ENCODE measurements at regions not wholly inside any gene's neighbourhood (a gene's known extent, or its start where the extent isn't known, plus 50 kb on each side); places are given as distances from the start of the nearest gene placed in this dataset.

- Histone ChIP-seq H3K27me3 (ENCODE audit: control insufficient read depth in 2 of 2, insufficient read depth in 2 of 2, low read length in 2 of 2) (no peaks in the 10 kb centered on the region), H3K9me3 (ENCODE audit: control insufficient read depth in 2 of 2, low read length in 2 of 2) (peaks cover 0 to 3% of the 10 kb centered on the region in 2 donors)
Measured at GRCh38 chr14:86311151-86311550, 781.2 kb downstream of the FLRT2 start.

GRCh38 chr14:86310611-86311010 lies 780.7 kb downstream of the FLRT2 start:
- peaks cover 0 to 3% of the 10 kb centered on the region in 2 donors for H3K9me3 ChIP-seq (ENCODE audit: control insufficient read depth in 2 of 2, low read length in 2 of 2)

More at GRCh38 chr14:86311151-86311550, 781.2 kb downstream of the FLRT2 start:
- Histone ChIP-seq H3K4me1 (ENCODE audit: control insufficient read depth in 2 of 2, insufficient read depth in 2 of 2, low read length in 2 of 2) (no peaks in the 10 kb centered on the region), H3K27ac (ENCODE audit: low read depth in 2 of 2, low read length in 2 of 2) (no peak overlapping the region), H3K4me3 (ENCODE audit: low read length in 2 of 2) (no peak overlapping the region), H3K9ac (ENCODE audit: low read depth in 1 of 2, low read length in 2 of 2) (no peak overlapping the region), H3K36me3 (ENCODE audit: control insufficient read depth in 2 of 2, insufficient read depth in 2 of 2, low read length in 2 of 2) (no peaks in the 10 kb centered on the region)

GRCh38 chr14:86310148-86310547 lies 780.2 kb downstream of the FLRT2 start:
- Histone ChIP-seq H3K4me1 (ENCODE audit: control insufficient read depth in 2 of 2, insufficient read depth in 2 of 2, low read length in 2 of 2) (no peaks in the 10 kb centered on the region), H3K4me3 (ENCODE audit: low read length in 2 of 2) (no peak overlapping the region), H3K9me3 (ENCODE audit: control insufficient read depth in 2 of 2, low read length in 2 of 2) (peaks cover 0 to 3% of the 10 kb centered on the region in 2 donors), H3K27ac (ENCODE audit: low read depth in 2 of 2, low read length in 2 of 2) (no peak overlapping the region), H3K27me3 (ENCODE audit: control insufficient read depth in 2 of 2, insufficient read depth in 2 of 2, low read length in 2 of 2) (no peaks in the 10 kb centered on the region), H3K36me3 (ENCODE audit: control insufficient read depth in 2 of 2, insufficient read depth in 2 of 2, low read length in 2 of 2) (no peaks in the 10 kb centered on the region), H3K9ac (ENCODE audit: low read depth in 1 of 2, low read length in 2 of 2) (no peak overlapping the region)

More at GRCh38 chr14:86310611-86311010, 780.7 kb downstream of the FLRT2 start:
- Histone ChIP-seq H3K4me3 (ENCODE audit: low read length in 2 of 2) (no peak overlapping the region), H3K27me3 (ENCODE audit: control insufficient read depth in 2 of 2, insufficient read depth in 2 of 2, low read length in 2 of 2) (no peaks in the 10 kb centered on the region), H3K27ac (ENCODE audit: low read depth in 2 of 2, low read length in 2 of 2) (no peak overlapping the region), H3K4me1 (ENCODE audit: control insufficient read depth in 2 of 2, insufficient read depth in 2 of 2, low read length in 2 of 2) (no peaks in the 10 kb centered on the region), H3K9ac (ENCODE audit: low read depth in 1 of 2, low read length in 2 of 2) (no peak overlapping the region), H3K36me3 (ENCODE audit: control insufficient read depth in 2 of 2, insufficient read depth in 2 of 2, low read length in 2 of 2) (no peaks in the 10 kb centered on the region)

GRCh38 chr14:86305058-86305457 lies 775.1 kb downstream of the FLRT2 start:
- Histone ChIP-seq H3K27me3 (ENCODE audit: control insufficient read depth in 2 of 2, insufficient read depth in 2 of 2, low read length in 2 of 2) (no peaks in the 10 kb centered on the region), H3K9ac (ENCODE audit: low read depth in 1 of 2, low read length in 2 of 2) (no peak overlapping the region), H3K4me1 (ENCODE audit: control insufficient read depth in 2 of 2, insufficient read depth in 2 of 2, low read length in 2 of 2) (no peaks in the 10 kb centered on the region), H3K9me3 (ENCODE audit: control insufficient read depth in 2 of 2, low read length in 2 of 2) (peaks cover 0 to 3% of the 10 kb centered on the region in 2 donors), H3K4me3 (ENCODE audit: low read length in 2 of 2) (no peak overlapping the region), H3K36me3 (ENCODE audit: control insufficient read depth in 2 of 2, insufficient read depth in 2 of 2, low read length in 2 of 2) (no peaks in the 10 kb centered on the region), H3K27ac (ENCODE audit: low read depth in 2 of 2, low read length in 2 of 2) (no peak overlapping the region)

- Histone ChIP-seq H3K4me1 (ENCODE audit: control insufficient read depth in 2 of 2, insufficient read depth in 2 of 2, low read length in 2 of 2) (no peaks in the 10 kb centered on the region), H3K9ac (ENCODE audit: low read depth in 1 of 2, low read length in 2 of 2) (no peak overlapping the region), H3K27me3 (ENCODE audit: control insufficient read depth in 2 of 2, insufficient read depth in 2 of 2, low read length in 2 of 2) (no peaks in the 10 kb centered on the region), H3K27ac (ENCODE audit: low read depth in 2 of 2, low read length in 2 of 2) (no peak overlapping the region), H3K4me3 (ENCODE audit: low read length in 2 of 2) (no peak overlapping the region), H3K36me3 (ENCODE audit: control insufficient read depth in 2 of 2, insufficient read depth in 2 of 2, low read length in 2 of 2) (no peaks in the 10 kb centered on the region), H3K9me3 (ENCODE audit: control insufficient read depth in 2 of 2, low read length in 2 of 2) (no peaks in the 10 kb centered on the region)
Measured at GRCh38 chr14:86299994-86300393, 770.0 kb downstream of the FLRT2 start.

- Histone ChIP-seq H3K27me3 (ENCODE audit: control insufficient read depth in 2 of 2, insufficient read depth in 2 of 2, low read length in 2 of 2) (no peaks in the 10 kb centered on the region), H3K4me3 (ENCODE audit: low read length in 2 of 2) (no peak overlapping the region), H3K9me3 (ENCODE audit: control insufficient read depth in 2 of 2, low read length in 2 of 2) (peaks cover 0 to 4% of the 10 kb centered on the region in 2 donors), H3K9ac (ENCODE audit: low read depth in 1 of 2, low read length in 2 of 2) (no peak overlapping the region), H3K27ac (ENCODE audit: low read depth in 2 of 2, low read length in 2 of 2) (no peak overlapping the region), H3K4me1 (ENCODE audit: control insufficient read depth in 2 of 2, insufficient read depth in 2 of 2, low read length in 2 of 2) (no peaks in the 10 kb centered on the region), H3K36me3 (ENCODE audit: control insufficient read depth in 2 of 2, insufficient read depth in 2 of 2, low read length in 2 of 2) (no peaks in the 10 kb centered on the region)
Measured at GRCh38 chr14:86296173-86296572, 766.2 kb downstream of the FLRT2 start.

DNA sequence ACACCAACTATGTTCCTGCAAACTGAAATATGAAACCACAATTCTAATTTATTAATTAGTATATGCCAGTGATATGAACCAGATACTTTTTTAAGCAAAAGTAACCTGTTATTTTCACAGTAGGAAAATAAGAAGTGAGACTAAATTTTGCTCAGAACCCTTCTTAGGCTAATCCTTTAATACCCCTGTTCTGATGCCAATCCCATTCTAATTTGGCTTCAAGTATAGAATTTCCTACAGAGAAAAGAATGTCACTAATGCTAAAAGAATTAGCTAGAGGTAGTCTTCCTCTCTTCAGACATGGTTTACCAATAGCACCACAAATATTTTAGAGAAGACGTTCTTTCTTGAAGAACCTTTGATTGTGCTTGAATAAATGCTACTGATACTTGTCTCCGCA lies 758.4 kb downstream of the FLRT2 start:
- Histone ChIP-seq H3K4me3 (ENCODE audit: low read length in 2 of 2) (no peak overlapping the region), H3K27me3 (ENCODE audit: control insufficient read depth in 2 of 2, insufficient read depth in 2 of 2, low read length in 2 of 2) (no peaks in the 10 kb centered on the region), H3K4me1 (ENCODE audit: control insufficient read depth in 2 of 2, insufficient read depth in 2 of 2, low read length in 2 of 2) (no peaks in the 10 kb centered on the region), H3K9me3 (ENCODE audit: control insufficient read depth in 2 of 2, low read length in 2 of 2) (peaks cover 2 to 4% of the 10 kb centered on the region in 2 donors), H3K27ac (ENCODE audit: low read depth in 2 of 2, low read length in 2 of 2) (no peak overlapping the region), H3K36me3 (ENCODE audit: control insufficient read depth in 2 of 2, insufficient read depth in 2 of 2, low read length in 2 of 2) (no peaks in the 10 kb centered on the region), H3K9ac (ENCODE audit: low read depth in 1 of 2, low read length in 2 of 2) (no peak overlapping the region)

DNA sequence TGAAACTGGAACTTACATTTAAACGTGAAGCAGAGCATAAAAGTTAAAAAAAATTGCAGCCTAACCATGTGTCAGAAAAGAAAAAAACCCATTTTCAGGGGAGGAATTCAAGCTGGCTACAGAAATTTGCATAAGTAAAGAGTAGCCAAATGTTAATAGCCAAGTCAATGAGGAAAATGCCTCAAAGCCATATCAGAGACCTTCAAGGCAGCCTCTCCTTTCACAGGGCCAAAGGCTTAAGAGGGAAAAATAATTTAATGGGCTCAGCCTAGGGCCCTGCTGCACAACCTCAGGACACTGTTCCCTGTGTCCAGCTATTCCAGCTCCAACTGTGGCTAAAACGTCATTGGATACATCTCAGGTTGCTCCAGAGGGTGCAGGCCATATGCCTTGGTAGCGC lies 749.5 kb downstream of the FLRT2 start:
- Histone ChIP-seq H3K36me3 (ENCODE audit: control insufficient read depth in 2 of 2, insufficient read depth in 2 of 2, low read length in 2 of 2) (no peaks in the 10 kb centered on the region), H3K9me3 (ENCODE audit: control insufficient read depth in 2 of 2, low read length in 2 of 2) (no peaks in the 10 kb centered on the region), H3K9ac (ENCODE audit: low read depth in 1 of 2, low read length in 2 of 2) (no peak overlapping the region), H3K4me1 (ENCODE audit: control insufficient read depth in 2 of 2, insufficient read depth in 2 of 2, low read length in 2 of 2) (no peaks in the 10 kb centered on the region), H3K27me3 (ENCODE audit: control insufficient read depth in 2 of 2, insufficient read depth in 2 of 2, low read length in 2 of 2) (no peaks in the 10 kb centered on the region), H3K27ac (ENCODE audit: low read depth in 2 of 2, low read length in 2 of 2) (no peak overlapping the region), H3K4me3 (ENCODE audit: low read length in 2 of 2) (no peak overlapping the region)

GRCh38 chr14:86257973-86258372 lies 728.0 kb downstream of the FLRT2 start:
- no peaks in the 10 kb centered on the region for H3K9me3 ChIP-seq (ENCODE audit: control insufficient read depth in 2 of 2, low read length in 2 of 2)
- H3K27ac ChIP-seq (ENCODE audit: low read depth in 2 of 2, low read length in 2 of 2) = no peak overlapping the region
- no peak overlapping the region for H3K9ac ChIP-seq (ENCODE audit: low read depth in 1 of 2, low read length in 2 of 2)
- no peaks in the 10 kb centered on the region for H3K27me3 ChIP-seq (ENCODE audit: control insufficient read depth in 2 of 2, insufficient read depth in 2 of 2, low read length in 2 of 2)
- H3K4me3 ChIP-seq (ENCODE audit: low read length in 2 of 2) = no peak overlapping the region
- no peaks in the 10 kb centered on the region for H3K4me1 ChIP-seq (ENCODE audit: control insufficient read depth in 2 of 2, insufficient read depth in 2 of 2, low read length in 2 of 2)
- no peaks in the 10 kb centered on the region for H3K36me3 ChIP-seq (ENCODE audit: control insufficient read depth in 2 of 2, insufficient read depth in 2 of 2, low read length in 2 of 2)

DNA sequence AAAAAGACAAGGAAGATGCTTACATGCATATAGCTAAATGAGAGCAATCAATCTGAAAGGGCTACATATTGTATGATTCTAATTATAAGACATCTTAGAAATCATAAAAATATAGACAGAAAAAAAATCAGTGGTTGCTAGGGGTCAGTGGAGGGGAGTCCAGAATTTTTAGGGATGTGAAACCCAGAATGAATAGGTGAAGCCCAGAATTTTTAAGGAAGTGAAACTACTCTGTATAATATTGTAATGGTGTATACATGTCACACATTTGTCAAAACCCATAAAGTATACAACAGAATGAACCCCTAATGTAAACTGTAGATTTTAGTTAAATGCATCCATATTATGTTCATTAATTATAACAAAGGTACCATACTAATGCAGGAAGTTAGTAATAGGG lies 713.2 kb downstream of the FLRT2 start:
- Histone ChIP-seq H3K9ac (ENCODE audit: low read depth in 1 of 2, low read length in 2 of 2) (no peak overlapping the region), H3K27me3 (ENCODE audit: control insufficient read depth in 2 of 2, insufficient read depth in 2 of 2, low read length in 2 of 2) (no peaks in the 10 kb centered on the region), H3K9me3 (ENCODE audit: control insufficient read depth in 2 of 2, low read length in 2 of 2) (no peaks in the 10 kb centered on the region), H3K4me3 (ENCODE audit: low read length in 2 of 2) (no peak overlapping the region), H3K27ac (ENCODE audit: low read depth in 2 of 2, low read length in 2 of 2) (no peak overlapping the region), H3K36me3 (ENCODE audit: control insufficient read depth in 2 of 2, insufficient read depth in 2 of 2, low read length in 2 of 2) (no peaks in the 10 kb centered on the region), H3K4me1 (ENCODE audit: control insufficient read depth in 2 of 2, insufficient read depth in 2 of 2, low read length in 2 of 2) (no peaks in the 10 kb centered on the region)

DNA sequence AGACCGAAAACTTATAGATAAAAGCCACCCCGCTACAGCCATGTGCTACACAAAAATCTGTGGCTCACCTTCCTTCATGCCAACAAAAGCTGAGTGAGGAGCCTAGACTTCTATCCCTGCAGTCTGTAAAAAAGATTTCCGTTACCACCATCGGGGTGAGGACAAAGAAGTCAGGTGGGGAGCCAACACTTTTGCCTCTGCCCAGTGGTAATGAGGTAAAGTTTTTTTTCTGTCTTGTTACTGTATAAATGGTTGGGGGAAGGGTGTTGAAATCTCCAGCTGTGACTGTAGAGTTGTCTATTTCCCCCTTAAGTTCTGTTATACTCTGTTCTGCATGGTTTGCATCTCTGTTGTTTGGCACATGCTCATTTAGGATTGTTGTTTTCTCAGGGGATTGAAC lies 707.8 kb downstream of the FLRT2 start:
- Histone ChIP-seq H3K9me3 (ENCODE audit: control insufficient read depth in 2 of 2, low read length in 2 of 2) (no peaks in the 10 kb centered on the region), H3K27ac (ENCODE audit: low read depth in 2 of 2, low read length in 2 of 2) (no peak overlapping the region), H3K4me3 (ENCODE audit: low read length in 2 of 2) (no peak overlapping the region), H3K27me3 (ENCODE audit: control insufficient read depth in 2 of 2, insufficient read depth in 2 of 2, low read length in 2 of 2) (no peaks in the 10 kb centered on the region), H3K9ac (ENCODE audit: low read depth in 1 of 2, low read length in 2 of 2) (no peak overlapping the region), H3K36me3 (ENCODE audit: control insufficient read depth in 2 of 2, insufficient read depth in 2 of 2, low read length in 2 of 2) (no peaks in the 10 kb centered on the region), H3K4me1 (ENCODE audit: control insufficient read depth in 2 of 2, insufficient read depth in 2 of 2, low read length in 2 of 2) (no peaks in the 10 kb centered on the region)
